ENCODE measurements at regions not wholly inside any gene's neighbourhood (a gene's known extent, or its start where the extent isn't known, plus 50 kb on each side); places are given as distances from the start of the nearest gene placed in this dataset.

DNA sequence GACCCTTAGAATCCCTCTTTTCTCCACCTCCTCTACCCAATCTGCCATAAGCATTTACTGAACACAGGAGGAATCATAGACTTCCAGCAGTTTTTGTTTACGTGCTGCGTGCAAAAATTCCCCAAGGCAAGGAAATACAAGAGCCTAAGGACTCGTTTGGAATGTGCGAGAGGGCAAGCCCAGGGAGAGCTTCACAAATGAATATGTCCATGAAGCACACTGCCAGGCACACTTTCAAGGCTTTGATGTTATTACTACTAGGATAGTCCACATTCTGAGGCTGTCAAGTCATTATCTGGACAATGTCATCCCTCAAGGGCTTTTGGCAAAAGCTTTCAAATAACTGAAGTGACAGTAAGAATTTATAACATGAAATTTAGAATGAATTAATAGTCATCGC, 214.7 kb upstream of the TBX20 start:
- DNase-seq (ENCODE audit: low spot score), result no peak
- TF ChIP-seq, protein P1, sequence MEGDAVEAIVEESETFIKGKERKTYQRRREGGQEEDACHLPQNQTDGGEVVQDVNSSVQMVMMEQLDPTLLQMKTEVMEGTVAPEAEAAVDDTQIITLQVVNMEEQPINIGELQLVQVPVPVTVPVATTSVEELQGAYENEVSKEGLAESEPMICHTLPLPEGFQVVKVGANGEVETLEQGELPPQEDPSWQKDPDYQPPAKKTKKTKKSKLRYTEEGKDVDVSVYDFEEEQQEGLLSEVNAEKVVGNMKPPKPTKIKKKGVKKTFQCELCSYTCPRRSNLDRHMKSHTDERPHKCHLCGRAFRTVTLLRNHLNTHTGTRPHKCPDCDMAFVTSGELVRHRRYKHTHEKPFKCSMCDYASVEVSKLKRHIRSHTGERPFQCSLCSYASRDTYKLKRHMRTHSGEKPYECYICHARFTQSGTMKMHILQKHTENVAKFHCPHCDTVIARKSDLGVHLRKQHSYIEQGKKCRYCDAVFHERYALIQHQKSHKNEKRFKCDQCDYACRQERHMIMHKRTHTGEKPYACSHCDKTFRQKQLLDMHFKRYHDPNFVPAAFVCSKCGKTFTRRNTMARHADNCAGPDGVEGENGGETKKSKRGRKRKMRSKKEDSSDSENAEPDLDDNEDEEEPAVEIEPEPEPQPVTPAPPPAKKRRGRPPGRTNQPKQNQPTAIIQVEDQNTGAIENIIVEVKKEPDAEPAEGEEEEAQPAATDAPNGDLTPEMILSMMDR (IDR thresholded peaks at IDR 0.05; ENCODE audit: borderline replicate concordance, control extremely low read depth, extremely low read depth, insufficient read depth, missing control alignments), result no peak
- in situ Hi-C loops (cut with MboI; ENCODE audit: low sequenced_read_pairs, unreplicated experiment), result no loop called here

DNA sequence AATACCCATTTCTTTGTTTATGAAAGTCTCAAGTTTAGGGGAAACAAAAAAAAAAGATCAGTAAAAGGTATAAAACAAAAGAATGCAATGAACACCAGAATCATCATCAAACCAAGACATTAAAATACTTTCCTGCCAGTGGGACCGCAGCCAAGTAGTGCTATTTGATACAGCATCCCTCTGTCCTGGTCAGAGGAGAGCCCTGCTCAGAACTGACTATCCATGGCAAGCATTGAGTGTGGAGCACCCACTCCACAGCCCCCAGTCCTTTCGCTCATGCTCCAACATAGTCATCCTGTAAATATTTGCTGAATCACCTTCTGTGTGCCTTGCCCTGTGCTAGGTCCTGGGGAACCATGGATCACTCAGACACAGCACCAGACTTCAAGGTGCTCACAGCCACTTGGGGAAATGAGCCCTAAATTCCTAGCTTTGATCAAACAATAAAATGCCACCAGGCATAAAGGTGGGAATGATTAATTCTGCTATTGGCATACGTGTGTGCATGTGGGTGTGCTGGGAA, 213.6 kb upstream of the TBX20 start:
- in situ Hi-C loops (cut with MboI; ENCODE audit: low sequenced_read_pairs, unreplicated experiment), result no loop called here
- no peak for DNase-seq (ENCODE audit: low spot score)
- TF ChIP-seq, protein P1 (IDR thresholded peaks at IDR 0.05; ENCODE audit: borderline replicate concordance, control extremely low read depth, extremely low read depth, insufficient read depth, missing control alignments), result no peak

DNA sequence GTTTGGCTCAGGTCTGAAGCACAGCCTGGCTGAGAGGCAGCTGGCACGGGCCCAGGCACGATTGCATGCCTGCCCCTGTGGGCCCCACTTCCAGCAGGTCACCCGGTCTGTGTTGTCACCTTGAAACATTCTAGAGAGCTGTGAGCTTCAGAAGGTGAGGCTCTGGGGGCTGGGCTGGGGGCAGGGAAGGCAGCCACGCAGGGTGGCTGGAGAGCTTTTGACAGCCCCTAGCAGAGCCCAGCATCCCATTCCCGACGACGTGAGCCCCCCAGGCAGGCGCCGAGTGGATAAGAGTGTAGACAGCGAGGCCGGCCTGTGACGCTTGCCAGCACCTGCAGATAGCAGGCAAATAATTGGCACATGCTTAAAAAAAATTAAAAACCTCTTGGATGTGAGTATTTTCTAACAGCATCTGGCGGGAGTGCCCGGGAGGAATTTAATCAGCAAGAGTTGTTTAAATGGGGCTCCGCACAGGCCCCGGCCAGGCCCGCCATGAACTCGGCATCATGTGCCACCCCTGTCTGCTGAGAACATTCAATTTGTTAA, 212.0 kb upstream of the TBX20 start:
- in situ Hi-C loops (cut with MboI; ENCODE audit: low sequenced_read_pairs, unreplicated experiment), result no loop called here
- DNase-seq (ENCODE audit: low spot score), result no peak
- TF ChIP-seq, protein P1 (IDR thresholded peaks at IDR 0.05; ENCODE audit: borderline replicate concordance, control extremely low read depth, extremely low read depth, insufficient read depth, missing control alignments), result no peak

DNA sequence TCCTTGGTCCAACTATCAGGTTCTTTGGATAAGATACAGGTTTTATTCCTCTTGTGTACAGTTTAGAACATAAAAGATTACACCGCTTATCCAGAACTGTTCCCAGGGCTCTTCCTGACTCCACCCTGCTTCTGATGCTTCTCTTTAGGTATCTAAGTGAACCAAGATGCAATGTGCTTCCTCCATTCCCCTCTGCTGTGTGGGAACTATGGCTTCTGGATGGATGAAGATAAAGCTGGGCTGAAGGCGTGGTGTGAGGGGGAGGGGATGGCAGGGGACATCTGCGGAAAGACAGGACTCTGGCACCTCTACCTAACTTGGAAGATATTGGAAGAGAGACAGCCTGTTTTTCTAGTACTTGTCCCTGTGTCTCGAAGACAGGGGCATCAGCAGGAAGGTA, 209.9 kb upstream of the TBX20 start:
- in situ Hi-C loops (cut with MboI; ENCODE audit: low sequenced_read_pairs, unreplicated experiment), result no loop called here
- no peak for DNase-seq (ENCODE audit: low spot score)
- TF ChIP-seq, protein P1 (IDR thresholded peaks at IDR 0.05; ENCODE audit: borderline replicate concordance, control extremely low read depth, extremely low read depth, insufficient read depth, missing control alignments), result no peak

DNA sequence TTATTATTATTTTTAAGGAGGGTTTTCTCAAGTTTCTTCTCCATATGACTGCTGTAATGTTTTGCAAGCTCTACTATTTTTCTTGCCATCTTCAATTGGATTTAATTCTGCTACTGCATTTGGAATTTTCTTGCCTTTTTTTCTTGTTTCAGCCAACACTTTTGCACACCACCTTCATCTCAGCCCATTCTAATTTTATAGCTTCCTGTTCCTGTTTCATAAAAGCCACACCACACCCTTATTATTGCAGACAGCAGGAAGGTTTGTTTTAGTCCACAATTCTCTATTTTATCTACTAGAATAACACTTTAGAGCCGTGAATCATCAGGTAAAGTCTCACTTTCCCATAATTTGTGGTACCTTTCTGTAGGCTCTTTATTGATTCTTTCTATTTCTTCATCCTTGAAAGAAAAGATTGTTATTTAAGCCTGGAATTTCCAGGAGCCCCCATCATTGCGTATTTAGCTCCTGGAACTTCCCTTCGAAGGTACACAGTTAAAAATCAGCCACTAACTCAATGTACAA, 209.3 kb upstream of the TBX20 start:
- in situ Hi-C loops (cut with MboI; ENCODE audit: low sequenced_read_pairs, unreplicated experiment), result no loop called here
- TF ChIP-seq, protein P1 (IDR thresholded peaks at IDR 0.05; ENCODE audit: borderline replicate concordance, control extremely low read depth, extremely low read depth, insufficient read depth, missing control alignments), result no peak
- no peak for DNase-seq (ENCODE audit: low spot score)

DNA sequence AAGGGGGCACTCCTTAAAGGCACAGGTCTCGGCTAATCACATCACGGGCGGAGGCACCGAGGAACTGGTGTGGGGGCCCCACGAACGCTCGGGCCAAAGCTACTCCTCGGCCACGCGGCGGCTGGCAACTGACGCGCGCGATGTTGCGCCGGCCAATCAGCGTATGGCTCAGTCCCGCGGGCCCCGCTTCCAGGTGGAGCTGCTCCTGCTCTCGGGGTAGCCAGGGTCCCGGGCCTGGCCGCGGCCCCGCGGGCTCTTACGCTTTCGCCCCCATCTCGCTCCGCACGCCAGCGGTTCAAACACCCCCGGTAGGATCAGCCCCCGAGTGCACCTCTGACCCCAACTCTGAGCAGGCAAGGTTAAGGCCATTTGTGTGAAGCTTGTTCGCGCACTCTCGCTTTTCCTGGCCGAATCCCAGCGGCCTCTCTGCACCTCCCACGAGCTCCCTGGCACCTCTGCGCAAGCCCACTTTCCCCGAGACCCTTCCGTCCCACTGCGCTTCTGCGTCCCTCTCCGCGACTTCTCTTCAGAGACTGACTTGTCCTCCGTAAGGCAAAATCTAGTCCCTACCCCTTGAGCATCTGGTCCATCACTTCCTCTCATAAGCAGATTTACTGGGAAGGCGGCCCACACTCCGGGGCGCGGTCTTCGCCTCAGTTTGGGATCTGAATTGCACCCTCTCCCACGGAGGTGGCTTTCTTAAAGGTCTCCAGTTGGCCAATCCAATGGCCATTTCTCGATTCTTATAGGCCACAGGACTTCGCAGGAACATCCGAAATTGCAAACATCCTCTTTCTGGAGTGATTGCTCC, 200.9 kb upstream of the TBX20 start:
- no peak for DNase-seq (ENCODE audit: low spot score)
- TF ChIP-seq, protein P1 (IDR thresholded peaks at IDR 0.05; ENCODE audit: borderline replicate concordance, control extremely low read depth, extremely low read depth, insufficient read depth, missing control alignments), result no peak
- in situ Hi-C loops (cut with MboI; ENCODE audit: low sequenced_read_pairs, unreplicated experiment), result no loop called here

Data from GM13976 (cell line).